Loucy (cell line): ENCODE measurements at regions not wholly inside any gene's neighbourhood (a gene's known extent, or its start where the extent isn't known, plus 50 kb on each side); places are given as distances from the start of the nearest gene placed in this dataset.

Experiments used
- EZH2phosphoT487 ChIP-seq: fragments of 200-600 bp; IDR thresholded peaks from 2 replicates; pipeline ENCODE4 v1.6.1; 2018; ENCODE audit warnings: antibody characterized with exemption, mild to moderate bottlenecking, moderate library complexity, borderline replicate concordance
- TF ChIP-seq, protein P1 (sequence below): fragments of 200-600 bp; sonication (generic); conservative IDR thresholded peaks from 2 replicates; pipeline ENCODE4 v1.5.1; 2014; ENCODE audit warnings: mild to moderate bottlenecking, antibody characterized with exemption, low read length

DNA sequence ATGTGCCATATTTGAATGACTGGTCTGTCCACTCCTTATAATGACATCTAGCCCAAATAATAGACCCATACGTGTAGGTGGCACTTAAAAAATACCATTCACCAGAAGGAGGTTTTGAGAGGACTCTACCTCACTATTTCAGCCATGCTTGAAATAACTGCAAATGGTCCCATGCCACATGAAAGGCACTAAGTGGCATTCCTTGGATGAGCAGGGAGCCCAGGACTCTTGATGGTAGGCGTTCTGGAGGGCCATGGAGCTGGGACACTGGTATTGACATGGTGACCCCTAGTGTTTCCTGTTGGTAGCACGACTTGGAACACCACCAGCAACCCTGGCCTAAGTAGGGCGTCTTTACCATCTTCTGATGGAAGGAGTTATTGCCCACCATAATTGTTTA lies 148.7 kb upstream of the ZFHX3 start:
- TF ChIP-seq, protein P1, sequence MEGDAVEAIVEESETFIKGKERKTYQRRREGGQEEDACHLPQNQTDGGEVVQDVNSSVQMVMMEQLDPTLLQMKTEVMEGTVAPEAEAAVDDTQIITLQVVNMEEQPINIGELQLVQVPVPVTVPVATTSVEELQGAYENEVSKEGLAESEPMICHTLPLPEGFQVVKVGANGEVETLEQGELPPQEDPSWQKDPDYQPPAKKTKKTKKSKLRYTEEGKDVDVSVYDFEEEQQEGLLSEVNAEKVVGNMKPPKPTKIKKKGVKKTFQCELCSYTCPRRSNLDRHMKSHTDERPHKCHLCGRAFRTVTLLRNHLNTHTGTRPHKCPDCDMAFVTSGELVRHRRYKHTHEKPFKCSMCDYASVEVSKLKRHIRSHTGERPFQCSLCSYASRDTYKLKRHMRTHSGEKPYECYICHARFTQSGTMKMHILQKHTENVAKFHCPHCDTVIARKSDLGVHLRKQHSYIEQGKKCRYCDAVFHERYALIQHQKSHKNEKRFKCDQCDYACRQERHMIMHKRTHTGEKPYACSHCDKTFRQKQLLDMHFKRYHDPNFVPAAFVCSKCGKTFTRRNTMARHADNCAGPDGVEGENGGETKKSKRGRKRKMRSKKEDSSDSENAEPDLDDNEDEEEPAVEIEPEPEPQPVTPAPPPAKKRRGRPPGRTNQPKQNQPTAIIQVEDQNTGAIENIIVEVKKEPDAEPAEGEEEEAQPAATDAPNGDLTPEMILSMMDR, result peak; percentile 84
- TF ChIP-seq EZH2phosphoT487, result no peak
